CD4-positive, alpha-beta T cell treated with Interleukin-15 for 4 hours (primary cell): ENCODE measurements at regions not wholly inside any gene's neighbourhood (a gene's known extent, or its start where the extent isn't known, plus 50 kb on each side); places are given as distances from the start of the nearest gene placed in this dataset.

ENCODE experiments used
- DNase-seq: peaks from one replicate; pipeline ENCODE4 v3.0.0-alpha.2; 2020; ENCODE audit warnings: low spot score

GRCh38 chr13:44274771-44275205 is 98.8 kb upstream of the SERP2 start:
- DNase-seq, result peak; percentile 9

GRCh38 chr13:44275381-44275780 is 98.2 kb upstream of the SERP2 start:
- DNase-seq, result no peak

DNA sequence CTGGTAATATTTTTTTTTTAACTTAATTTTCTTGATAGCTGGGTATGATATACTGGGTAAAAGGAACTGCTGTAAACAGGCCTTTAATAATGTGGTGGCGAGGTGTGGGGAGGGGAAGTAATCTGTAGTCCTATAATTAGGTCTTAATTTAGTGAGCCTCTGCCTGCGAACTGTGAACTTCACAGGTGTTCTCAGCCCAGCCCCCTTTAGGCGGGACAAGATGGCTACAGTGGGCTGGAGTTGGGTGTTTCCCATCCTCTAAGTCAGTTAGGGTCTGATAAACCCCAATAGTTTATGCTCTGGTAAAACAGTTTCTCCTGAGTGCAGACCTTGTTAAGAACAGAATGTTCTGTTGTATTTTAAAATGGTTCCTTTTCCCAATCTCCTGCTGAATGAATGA is 97.6 kb upstream of the SERP2 start:
- DNase-seq, result no peak

- no peak for DNase-seq
Measured at GRCh38 chr13:44277459-44277858, 96.2 kb upstream of the SERP2 start.

DNA sequence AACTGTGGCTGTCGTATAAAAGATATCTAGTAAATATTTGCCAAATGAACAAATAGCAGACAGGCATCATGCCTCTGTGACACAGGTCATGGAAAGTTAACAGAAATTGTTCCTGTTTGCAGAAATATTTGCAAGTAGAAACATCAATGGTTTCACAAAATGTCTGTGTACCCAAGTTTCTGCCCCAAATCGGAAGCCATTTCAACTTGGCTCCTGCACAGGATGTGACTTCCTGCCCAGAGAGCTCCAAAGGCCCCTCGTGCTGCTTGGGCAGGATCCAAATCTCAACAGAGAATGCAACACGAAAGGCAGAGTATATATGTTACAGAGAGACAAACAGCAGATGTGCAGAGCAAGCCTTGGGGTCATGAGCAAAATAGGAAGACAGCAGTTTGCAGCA is 95.5 kb upstream of the SERP2 start:
- no peak for DNase-seq

GRCh38 chr13:44280456-44280855 is 93.2 kb upstream of the SERP2 start:
- DNase-seq, result no peak

GRCh38 chr13:44281252-44282000 is 92.2 kb upstream of the SERP2 start:
- no peak for DNase-seq

GRCh38 chr13:44283600-44283999 is 90.0 kb upstream of the SERP2 start:
- no peak for DNase-seq

GRCh38 chr13:44287958-44288357 is 85.7 kb upstream of the SERP2 start:
- DNase-seq, result no peak

GRCh38 chr13:44292545-44292944 is 81.1 kb upstream of the SERP2 start:
- no peak for DNase-seq

GRCh38 chr13:44293374-44293773 is 80.2 kb upstream of the SERP2 start:
- DNase-seq, result no peak

GRCh38 chr13:44293908-44294735 is 79.5 kb upstream of the SERP2 start:
- no peak for DNase-seq

GRCh38 chr13:44294876-44295275 is 78.7 kb upstream of the SERP2 start:
- DNase-seq, result no peak

- DNase-seq, result no peak
Measured at GRCh38 chr13:44296856-44297255, 76.8 kb upstream of the SERP2 start.

GRCh38 chr13:44298314-44298713 is 75.3 kb upstream of the SERP2 start:
- DNase-seq, result no peak

DNA sequence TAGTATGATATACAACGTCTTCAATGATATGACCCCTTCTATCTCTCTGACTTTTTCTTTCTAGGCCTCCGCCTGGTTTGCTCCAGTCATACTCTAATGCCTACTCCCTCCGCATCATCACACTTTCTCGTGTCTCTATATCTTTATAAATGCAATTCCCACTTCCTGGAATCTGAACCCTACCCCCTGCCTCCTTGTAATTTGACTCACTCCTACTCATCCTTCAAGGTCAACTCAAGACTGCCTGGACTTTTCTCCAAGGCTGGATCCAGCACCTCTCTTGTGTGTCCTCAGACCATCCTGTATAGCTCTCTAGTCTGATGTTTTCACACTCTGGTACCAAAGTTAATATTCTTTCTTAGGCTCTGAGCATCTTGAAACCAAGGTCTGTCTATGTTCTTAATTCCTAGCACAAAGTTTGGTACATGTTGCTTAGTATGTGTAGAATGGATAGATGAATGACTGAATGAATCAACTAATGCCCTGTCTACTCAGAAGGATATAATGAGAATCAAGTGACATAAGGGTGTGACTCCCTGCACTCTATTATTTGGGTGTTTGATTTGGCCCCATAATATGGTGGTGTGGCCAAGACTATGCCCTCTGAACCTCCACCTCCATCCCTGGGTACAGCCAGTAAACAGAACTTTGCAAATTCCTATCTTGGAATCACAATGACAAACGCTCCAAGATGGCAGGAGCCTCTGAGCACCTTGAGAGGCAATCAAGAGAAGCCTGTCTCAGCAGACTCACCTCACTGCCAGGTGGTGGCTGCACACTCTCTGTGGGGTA is 74.3 kb upstream of the SERP2 start:
- no peak for DNase-seq

- DNase-seq, result no peak
Measured at GRCh38 chr13:44300895-44301638, 72.6 kb upstream of the SERP2 start.

- DNase-seq, result no peak
Measured at GRCh38 chr13:44301639-44302015, 72.0 kb upstream of the SERP2 start.

DNA sequence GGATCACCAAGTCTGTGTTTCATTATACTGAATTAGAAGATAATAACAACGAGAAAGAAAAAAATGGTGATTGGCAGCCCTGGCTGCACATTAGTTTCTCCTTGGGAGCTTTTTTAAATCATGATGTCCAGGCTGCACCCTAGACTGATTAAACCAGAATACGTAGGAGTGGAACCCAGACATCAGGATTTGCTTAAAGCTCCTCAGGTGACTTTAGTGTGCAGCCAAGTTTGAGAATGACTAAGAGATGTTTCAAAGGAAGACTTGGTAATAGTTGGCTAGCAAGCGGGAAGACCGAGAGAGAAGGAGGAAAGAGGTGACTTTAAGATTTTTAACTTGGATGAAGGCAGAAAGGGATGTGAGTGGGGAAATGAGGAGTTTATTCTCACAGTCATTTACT is 71.4 kb upstream of the SERP2 start:
- DNase-seq, result no peak

DNA sequence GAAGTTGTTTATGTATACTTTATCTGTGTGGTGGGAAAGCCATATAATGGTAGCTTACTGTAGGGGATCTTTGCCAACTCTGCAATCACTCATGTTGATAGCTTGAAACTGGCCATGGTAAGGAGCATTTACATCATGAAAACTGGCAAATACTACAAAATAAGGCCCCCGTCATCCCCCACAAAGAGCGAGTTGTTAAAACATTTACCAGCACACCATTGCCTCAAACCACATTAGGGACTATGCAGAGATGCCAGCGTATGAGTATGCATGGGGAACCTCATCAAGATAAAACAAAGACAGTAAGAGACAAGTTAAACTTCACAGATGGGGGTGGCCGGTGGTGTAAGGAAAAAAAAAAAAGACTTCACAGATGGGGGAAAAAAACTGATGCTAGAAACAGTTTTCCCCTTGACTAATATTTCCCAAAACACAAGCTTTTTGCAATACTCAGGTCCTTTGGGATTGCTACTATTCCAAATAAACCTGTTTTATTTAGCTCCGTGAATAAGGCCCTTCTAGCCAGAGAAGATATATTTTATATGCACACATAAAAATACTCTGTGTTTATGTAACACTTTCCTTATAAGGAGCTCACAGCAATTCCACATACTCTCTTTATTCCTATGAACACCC is 70.6 kb upstream of the SERP2 start:
- DNase-seq, result no peak

- no peak for DNase-seq
Measured at GRCh38 chr13:44303681-44304432, 69.8 kb upstream of the SERP2 start.
